ENCODE measurements at regions not wholly inside any gene's neighbourhood (a gene's known extent, or its start where the extent isn't known, plus 50 kb on each side); places are given as distances from the start of the nearest gene placed in this dataset.

DNA sequence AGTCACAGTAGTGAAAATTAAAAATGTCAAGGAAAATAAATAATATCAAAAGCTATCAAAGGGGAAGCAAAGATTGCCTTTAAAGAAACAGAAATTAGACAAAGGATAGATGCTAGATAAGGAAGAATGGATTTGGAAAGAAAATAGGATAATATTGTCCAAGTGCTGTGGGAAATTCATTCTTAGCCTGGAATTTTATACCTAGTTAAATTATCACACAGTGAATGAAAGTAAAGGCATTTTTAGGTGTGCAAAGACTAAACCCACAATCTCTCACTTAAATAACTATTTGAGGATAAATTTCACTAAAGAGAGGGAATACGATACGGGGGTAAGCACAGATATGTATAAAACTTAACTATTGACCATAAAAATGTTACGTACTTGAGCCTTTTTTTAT lies 511.1 kb downstream of the TMEM135 start:
- TF ChIP-seq ZNF565 (CRISPR knock-in tag; conservative IDR thresholded peaks at IDR 0.05; ENCODE audit: low read depth) = no peak
- no peak for TF ChIP-seq ZFP30 (CRISPR knock-in tag; IDR thresholded peaks at IDR 0.05)
- no peak for TF ChIP-seq TOX (CRISPR knock-in tag; IDR thresholded peaks at IDR 0.05; ENCODE audit: borderline replicate concordance)
- no peak for TF ChIP-seq BACH2 (CRISPR knock-in tag; IDR thresholded peaks at IDR 0.05; ENCODE audit: borderline replicate concordance)
- no peak for TF ChIP-seq TSHZ2 (CRISPR knock-in tag; IDR thresholded peaks at IDR 0.05)
- TF ChIP-seq CSDC2 (CRISPR knock-in tag; IDR thresholded peaks at IDR 0.05) = no peak
- TF ChIP-seq PATZ1 (CRISPR knock-in tag; IDR thresholded peaks at IDR 0.05; ENCODE audit: borderline replicate concordance) = no peak
- no peak for TF ChIP-seq ZFP3 (CRISPR knock-in tag; IDR thresholded peaks at IDR 0.05)
- TF ChIP-seq ZC3H10 (CRISPR knock-in tag; IDR thresholded peaks at IDR 0.05) = no peak
- no peak for TF ChIP-seq ARNTL (CRISPR knock-in tag; IDR thresholded peaks at IDR 0.05; ENCODE audit: borderline replicate concordance, low read depth)
- TF ChIP-seq CREB5 (CRISPR knock-in tag; IDR thresholded peaks at IDR 0.05; ENCODE audit: low read depth) = no peak
- no peak for TF ChIP-seq RARB (CRISPR knock-in tag; IDR thresholded peaks at IDR 0.05)
